Stimulated activated CD8-positive, alpha-beta memory T cell treated with anti-CD3 and anti-CD28 coated beads, Interleukin-7, amount 100 ng/mL, for 48 hours (primary cell): ENCODE measurements at regions not wholly inside any gene's neighbourhood (a gene's known extent, or its start where the extent isn't known, plus 50 kb on each side); places are given as distances from the start of the nearest gene placed in this dataset.
"Not testable (repeated sequence)": the region's sequence is repeated elsewhere in the genome, so short reads cannot be mapped to it uniquely, and the experiment has no call there.

Source experiments
- DNase-seq, 2 donors: peaks; one replicate each; pipeline ENCODE4 v3.0.0-alpha.2; 2020; ENCODE audit warnings: low read depth in 1 of 2; ENCODE audit errors: extremely low read depth in 1 of 2

GRCh38 chr15:96974761-96975160, 644.3 kb downstream of the NR2F2 start:
- DNase-seq = no peak

- DNase-seq = no peak
Observed at GRCh38 chr15:96977886-96978285, 647.4 kb downstream of the NR2F2 start.

GRCh38 chr15:96978937-96979473, 648.5 kb downstream of the NR2F2 start:
- no peak for DNase-seq

DNA sequence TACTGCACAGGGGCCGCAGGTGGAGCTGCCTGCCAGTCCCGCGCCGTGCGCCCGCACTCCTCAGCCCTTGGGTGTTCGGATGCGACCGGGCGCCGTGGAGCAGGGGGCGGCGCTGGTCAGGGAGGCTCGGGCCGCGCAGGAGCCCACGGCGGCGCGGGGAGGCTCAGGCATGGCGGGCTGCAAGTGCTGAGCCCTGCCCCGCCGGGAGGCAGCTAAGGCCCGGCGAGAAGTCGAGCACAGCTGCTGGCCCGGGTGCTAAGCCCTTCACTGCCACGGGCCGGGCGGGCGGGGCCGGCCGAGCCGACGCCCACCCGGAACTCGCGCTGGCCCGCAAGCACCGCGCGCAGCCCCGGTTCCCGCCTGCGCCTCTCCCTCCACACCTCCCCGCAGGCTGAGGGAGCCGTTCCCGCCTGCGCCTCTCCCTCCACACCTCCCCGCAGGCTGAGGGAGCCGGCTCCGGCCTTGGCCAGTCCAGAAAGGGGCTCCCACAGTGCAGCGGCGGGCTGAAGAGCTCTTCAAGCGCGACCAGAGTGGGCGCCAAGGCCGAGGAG, 653.7 kb downstream of the NR2F2 start:
- not testable (repeated sequence) for DNase-seq

GRCh38 chr15:96992817-96993216, 662.3 kb downstream of the NR2F2 start:
- no peak for DNase-seq

- DNase-seq = no peak
Observed at GRCh38 chr15:96997538-96997937, 667.0 kb downstream of the NR2F2 start.

- no peak for DNase-seq
Observed at GRCh38 chr15:97009031-97009431, 678.5 kb downstream of the NR2F2 start.

DNA sequence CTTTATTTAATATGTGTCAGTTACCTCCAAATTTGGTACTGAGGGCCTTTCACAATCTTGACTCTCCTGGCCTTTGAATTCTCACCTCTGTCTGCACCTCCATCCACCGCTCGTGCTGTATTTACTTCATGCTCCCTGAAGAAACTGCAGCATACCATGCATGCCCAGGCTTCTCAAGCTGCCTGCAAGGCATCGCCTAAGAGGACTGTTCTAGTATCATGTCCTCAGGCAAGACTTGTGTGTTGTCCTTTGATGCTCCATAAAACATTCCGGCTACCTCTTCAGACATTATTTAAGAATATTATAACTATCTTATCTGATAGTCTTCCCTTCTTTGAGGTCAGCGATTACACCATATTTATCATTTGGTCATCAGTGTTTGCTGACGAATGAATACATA, 682.5 kb downstream of the NR2F2 start:
- no peak for DNase-seq

- no peak for DNase-seq
Observed at GRCh38 chr15:97013491-97013890, 683.0 kb downstream of the NR2F2 start.

- DNase-seq = no peak
Observed at GRCh38 chr15:97014001-97014400, 683.5 kb downstream of the NR2F2 start.

DNA sequence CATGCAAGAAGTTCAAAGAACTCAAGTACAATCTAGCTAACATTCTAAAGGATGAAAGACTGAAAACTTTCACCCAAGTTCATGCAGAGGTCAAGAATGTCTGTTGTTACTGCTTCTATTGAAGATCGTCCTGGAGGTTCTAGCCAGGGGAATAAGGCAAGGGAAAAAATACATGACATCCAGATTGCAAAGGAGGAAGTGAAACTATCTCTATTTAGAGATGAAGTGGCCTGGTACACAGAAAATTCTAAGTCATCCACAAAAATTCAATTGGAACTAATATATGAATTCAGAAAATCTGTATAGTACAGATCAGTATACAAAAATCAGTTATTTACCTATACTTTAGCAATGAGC, 693.0 kb downstream of the NR2F2 start:
- no peak for DNase-seq

- no peak for DNase-seq
Observed at GRCh38 chr15:97026781-97027180, 696.3 kb downstream of the NR2F2 start.

DNA sequence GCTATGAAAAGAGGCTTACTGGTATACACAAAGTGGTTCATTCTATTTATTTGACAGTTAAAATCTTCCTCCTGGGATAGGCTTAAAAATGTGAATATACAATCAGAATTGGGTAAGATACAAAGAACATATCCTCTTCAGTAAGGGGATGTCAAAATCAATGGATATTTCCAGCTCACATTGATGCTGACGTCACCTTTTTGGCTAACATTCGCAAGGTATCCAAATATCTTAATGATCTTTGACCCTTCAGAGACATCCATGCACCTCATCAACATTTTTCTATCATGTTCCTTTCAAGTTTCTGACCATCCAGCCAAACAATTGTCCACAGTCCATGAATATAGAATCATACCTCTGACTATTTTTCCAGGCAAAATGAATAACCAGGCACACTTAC, 697.3 kb downstream of the NR2F2 start:
- DNase-seq = no peak

GRCh38 chr15:97030251-97030650, 699.8 kb downstream of the NR2F2 start:
- DNase-seq = no peak

- no peak for DNase-seq
Observed at GRCh38 chr15:97036301-97036700, 705.8 kb downstream of the NR2F2 start.

DNA sequence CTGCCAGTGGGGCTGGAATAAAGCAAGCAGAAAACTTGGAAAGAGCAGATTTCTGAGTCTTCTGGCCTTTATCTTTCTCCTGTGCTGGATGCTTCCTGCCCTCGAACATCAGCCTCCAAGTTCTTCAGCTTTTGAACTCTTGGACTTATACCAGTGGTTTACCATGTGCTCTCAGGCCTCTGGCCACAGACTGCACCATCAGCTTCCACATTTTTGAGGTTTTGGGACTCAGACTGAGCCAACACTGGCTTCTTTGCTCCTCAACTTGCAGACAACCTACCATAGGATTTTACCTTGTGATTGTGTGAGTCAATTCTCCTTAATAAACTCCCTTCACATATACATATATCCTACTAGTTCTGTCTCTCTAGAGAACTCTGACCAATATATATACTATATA, 706.6 kb downstream of the NR2F2 start:
- DNase-seq = no peak

- no peak for DNase-seq
Observed at GRCh38 chr15:97045666-97046421, 715.3 kb downstream of the NR2F2 start.

- no peak for DNase-seq
Observed at GRCh38 chr15:97052513-97052912, 722.0 kb downstream of the NR2F2 start.

DNA sequence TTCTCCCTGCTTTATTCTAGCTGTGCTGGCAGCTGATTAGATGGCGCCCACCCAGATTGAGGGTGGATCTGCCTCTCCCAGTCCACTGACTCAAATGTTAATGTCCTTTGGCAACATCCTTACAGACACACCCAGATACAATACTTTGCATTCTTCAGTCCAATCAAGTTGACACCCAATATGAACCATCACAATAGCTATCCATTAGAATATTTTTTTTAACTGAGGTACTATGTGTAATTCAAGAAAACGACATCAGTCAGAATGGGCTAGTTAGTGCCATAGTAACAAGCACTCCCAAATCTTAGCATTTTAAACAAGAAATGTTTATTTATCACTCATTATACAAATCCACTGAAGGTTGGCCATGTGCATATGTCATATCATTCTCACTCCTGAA, 723.1 kb downstream of the NR2F2 start:
- no peak for DNase-seq

GRCh38 chr15:97057503-97057902, 727.0 kb downstream of the NR2F2 start:
- no peak for DNase-seq

- no peak for DNase-seq
Observed at GRCh38 chr15:97059281-97059680, 728.8 kb downstream of the NR2F2 start.

DNA sequence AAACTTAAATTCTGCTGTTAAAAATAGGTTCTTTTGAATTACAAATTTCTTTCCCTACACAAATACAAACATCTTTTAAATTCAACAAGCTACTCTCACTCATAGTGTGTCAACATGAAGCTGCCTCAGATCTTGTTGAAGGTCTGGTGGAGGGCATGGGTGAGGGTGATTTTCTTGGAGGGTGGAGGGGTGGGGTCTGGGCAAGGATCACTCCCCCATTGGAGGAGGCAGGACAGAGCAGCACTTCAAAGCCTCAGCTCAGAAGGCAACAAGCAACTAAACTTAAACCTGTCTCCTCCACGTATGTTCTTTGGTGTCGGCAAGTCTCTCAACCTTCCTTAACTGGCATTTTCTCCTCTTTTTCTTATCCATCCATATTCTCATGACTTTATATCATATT, 730.9 kb downstream of the NR2F2 start:
- no peak for DNase-seq

GRCh38 chr15:97071668-97072067, 741.2 kb downstream of the NR2F2 start:
- no peak for DNase-seq
